SK-N-SH (cell line): ENCODE measurements at regions not wholly inside any gene's neighbourhood (a gene's known extent, or its start where the extent isn't known, plus 50 kb on each side); places are given as distances from the start of the nearest gene placed in this dataset.

Experiments used
- CTCF ChIA-PET: fragments of 300-600, 350-600 bp; formaldehyde crosslinking; extraction: SDS; loops from one replicate; lab custom pipeline; 2021; lab: Yijun Ruan, JAX
- POLR2A ChIA-PET: fragments of 350-600 bp; sonication (Branson Sonifier 250); formaldehyde crosslinking; extraction: SDS; loops from one replicate; lab custom pipeline; 2020; ENCODE audit warnings: antibody characterized with exemption, inconsistent platforms; lab: Yijun Ruan, JAX
- DNase-seq: peaks from one replicate; pipeline ENCODE4 v3.0.0; 2012
- H2AFZ ChIP-seq: fragments of 200-600 bp; sonication (generic); 2 replicates; pipeline ENCODE4 v1.8.1; 2016; ENCODE audit warnings: antibody characterized with exemption, mild to moderate bottlenecking, low read depth
- H3F3A ChIP-seq: fragments of 200-600 bp; sonication (generic); replicated peaks from 2 replicates; pipeline ENCODE3; 2016; ENCODE audit warnings: antibody characterized with exemption, mild to moderate bottlenecking; ENCODE audit not compliant: insufficient read depth
- H3K27ac ChIP-seq, 2 experiments: fragments of 200-500 bp in 1 of 2; fragments of 200-600 bp in 1 of 2; sonication (Bioruptor generic) in 1 of 2; sonication (generic), shearing (Covaris generic) in 1 of 2; 2 replicates each; pipeline versions ENCODE4 v1.5.1 to v1.6.1; 2014 to 2016; ENCODE audit warnings: low read depth in 2 of 2, inconsistent platforms in 1 of 2, low read length in 1 of 2, mild to moderate bottlenecking in 1 of 2, mixed read lengths in 1 of 2
- H3K27me3 ChIP-seq: fragments of 200-600 bp; sonication (generic), shearing (Covaris generic); 2 replicates; pipeline ENCODE4 v1.6.1; 2016; ENCODE audit warnings: mixed run types; ENCODE audit not compliant: insufficient read depth
- H3K36me3 ChIP-seq, 2 experiments: fragments of 200-500 bp in 1 of 2; fragments of 200-600 bp in 1 of 2; sonication (Bioruptor generic) in 1 of 2; sonication (generic) in 1 of 2; replicated peaks in 1 of 2; 2 replicates each; pipeline versions ENCODE3 to v1.5.1; 2014 to 2016; ENCODE audit warnings: low read length in 1 of 2, mild to moderate bottlenecking in 1 of 2; ENCODE audit not compliant: insufficient read depth in 2 of 2, control insufficient read depth in 1 of 2
- H3K4me1 ChIP-seq, 2 experiments: fragments of 200-500 bp in 1 of 2; fragments of 200-600 bp in 1 of 2; sonication (Bioruptor generic) in 1 of 2; sonication (generic), shearing (Covaris generic) in 1 of 2; 2 replicates each; pipeline versions ENCODE4 v1.5.1 to v1.6.1; 2014 to 2016; ENCODE audit warnings: low read depth in 1 of 2, low read length in 1 of 2, mixed run types in 1 of 2; ENCODE audit not compliant: insufficient read depth in 2 of 2, control insufficient read depth in 1 of 2
- H3K4me2 ChIP-seq: fragments of 200-600 bp; sonication (generic), shearing (Covaris generic); 2 replicates; pipeline ENCODE4 v1.6.1; 2017; ENCODE audit warnings: mixed run types
- H3K4me3 ChIP-seq, 2 experiments: fragments of 200-500 bp in 1 of 2; fragments of 200-600 bp in 1 of 2; sonication (Bioruptor generic) in 1 of 2; sonication (generic), shearing (Covaris generic) in 1 of 2; 2 replicates each; pipeline versions ENCODE4 v1.5.1 to v1.8.1; 2014 to 2016; ENCODE audit warnings: low read depth in 2 of 2, inconsistent platforms in 1 of 2, low read length in 1 of 2, mild to moderate bottlenecking in 1 of 2, mixed read lengths in 1 of 2, moderate library complexity in 1 of 2
- H3K79me2 ChIP-seq: fragments of 200-600 bp; sonication (generic); 2 replicates; pipeline ENCODE4 v1.8.1; 2017; ENCODE audit warnings: mild to moderate bottlenecking; ENCODE audit not compliant: insufficient read depth
- H3K9ac ChIP-seq: fragments of 200-600 bp; sonication (generic); 2 replicates; pipeline ENCODE4 v1.6.1; 2017; ENCODE audit warnings: mixed run types
- H3K9me2 ChIP-seq: fragments of 200-600 bp; sonication (generic); 2 replicates; pipeline ENCODE4 v1.6.1; 2017; ENCODE audit warnings: mixed run types
- H3K9me3 ChIP-seq: fragments of 200-600 bp; sonication (generic); 2 replicates; pipeline ENCODE4 v1.6.1; 2017; ENCODE audit warnings: mixed run types, mild to moderate bottlenecking, moderate library complexity
- H4K20me1 ChIP-seq: fragments of 200-600 bp; sonication (generic); 2 replicates; pipeline ENCODE4 v1.6.1; 2017; ENCODE audit warnings: mild to moderate bottlenecking, mixed run types; ENCODE audit not compliant: insufficient read depth
- CHD2 ChIP-seq: fragments of 150-350 bp; IDR thresholded peaks from 2 replicates; pipeline ENCODE4 v1.6.1; 2018; ENCODE audit warnings: low read length; ENCODE audit not compliant: partially characterized antibody
- FOSL2 ChIP-seq: IDR thresholded peaks from 2 replicates; pipeline ENCODE4 v1.4.0; 2012; ENCODE audit warnings: low read depth, mild to moderate bottlenecking, moderate library complexity, borderline replicate concordance
- FOXM1 ChIP-seq: IDR thresholded peaks from 2 replicates; pipeline ENCODE4 v1.4.0; 2012; ENCODE audit warnings: low read depth, mild to moderate bottlenecking
- IRF3 ChIP-seq: fragments of 150-350 bp; IDR thresholded peaks from 2 replicates; pipeline ENCODE4 v1.6.1; 2016; ENCODE audit warnings: mild to moderate bottlenecking, low read depth, low read length
- MAX ChIP-seq: IDR thresholded peaks from 2 replicates; pipeline ENCODE4 v1.4.0; 2012; ENCODE audit warnings: low read depth
- MEF2A ChIP-seq: IDR thresholded peaks from 2 replicates; pipeline ENCODE4 v1.4.0; 2012; ENCODE audit warnings: low read depth, borderline replicate concordance
- PBX3 ChIP-seq: IDR thresholded peaks from 2 replicates; pipeline ENCODE4; 2012
- RCOR1 ChIP-seq: fragments of 150-350 bp; IDR thresholded peaks from 2 replicates; pipeline ENCODE4 v1.6.1; 2017; ENCODE audit warnings: antibody characterized with exemption, low read length
- SMC3 ChIP-seq: IDR thresholded peaks from 2 replicates; pipeline ENCODE4 v1.6.1; 2012; ENCODE audit warnings: low read depth, low read length, improper control_type of control experiment
- TAF1 ChIP-seq: IDR thresholded peaks from 2 replicates; pipeline ENCODE4 v1.6.1; 2012; ENCODE audit warnings: low read depth, mild to moderate bottlenecking, low read length, moderate library complexity, borderline replicate concordance
- YY1 ChIP-seq: IDR thresholded peaks from 2 replicates; pipeline ENCODE4 v1.4.0; 2012; ENCODE audit warnings: low read depth, mild to moderate bottlenecking
- WGBS: methylation state at CpG from one replicate; pipeline ENCODE4 v1.1.6; 2017; ENCODE audit warnings: low lambda C conversion rate; 5-methylcytosine and 5-hydroxymethylcytosine counted together

- TF ChIP-seq CHD2 (no peak), MEF2A (no peak), MAX (no peak), TAF1 (no peak), YY1 (no peak), SMC3 (no peak), PBX3 (no peak), IRF3 (no peak)
- Histone ChIP-seq H3K4me3 (no peak overlapping the region), H3K27me3 (no peaks in the 10 kb centered on the region), H3K9me2 (no peaks in the 10 kb centered on the region), H3K36me3 (no peaks in the 10 kb centered on the region), H3K9ac (no peak overlapping the region), H3K4me1 (peaks cover 0 to under 1% of the 10 kb centered on the region in 2 experiments; a peak in 2 of 4 replicates), H3F3A (no peaks in the 10 kb centered on the region), H4K20me1 (no peaks in the 10 kb centered on the region), H3K27ac (no peak overlapping the region), H3K79me2 (no peaks in the 10 kb centered on the region), H2AFZ (no peak overlapping the region; the same call in 1 of the 2 replicates), H3K4me2 (no peak overlapping the region), H3K9me3 (no peaks in the 10 kb centered on the region)
- no peak for DNase-seq
- POLR2A ChIA-PET, result no interaction called here
- WGBS, result 59% methylated on average over 3 of the region's 4 CpGs
- CTCF ChIA-PET, result no interaction called here
Observed at GRCh38 chr13:106393776-106394175, 141.7 kb downstream of the EFNB2 start.

- ChIA-PET CTCF (interaction anchor here (1.3 kb wide), 1 partner anchor 25 kb away, joined by 5 read pairs; no protein-coding TSS in a partner anchor), POLR2A (no interaction called here)
- Histone ChIP-seq H3K9me3 (no peaks in the 10 kb centered on the region), H2AFZ (no peak overlapping the region), H3K27ac (no peak overlapping the region), H3K36me3 (no peaks in the 10 kb centered on the region), H3K9ac (no peak overlapping the region), H4K20me1 (no peaks in the 10 kb centered on the region), H3K4me2 (no peak overlapping the region), H3K9me2 (no peaks in the 10 kb centered on the region), H3K79me2 (no peaks in the 10 kb centered on the region), H3F3A (no peaks in the 10 kb centered on the region), H3K27me3 (no peaks in the 10 kb centered on the region), H3K4me1 (no peaks in the 10 kb centered on the region; a peak in 1 of 4 replicates), H3K4me3 (no peak overlapping the region)
- no peak for DNase-seq
- 94% methylated on average over 5 of the region's 6 CpGs for WGBS
- TF ChIP-seq FOXM1 (no peak), RCOR1 (no peak), FOSL2 (no peak)
Observed at GRCh38 chr13:106391681-106392080, 143.8 kb downstream of the EFNB2 start.
